Stimulated activated naive CD4-positive, alpha-beta T cell treated with Interleukin-2 at 50 U/mL for 16 hours (primary cell): ENCODE measurements at regions not wholly inside any gene's neighbourhood (a gene's known extent, or its start where the extent isn't known, plus 50 kb on each side); places are given as distances from the start of the nearest gene placed in this dataset.
"Not testable (repeated sequence)": the region's sequence is repeated elsewhere in the genome, so short reads cannot be mapped to it uniquely, and the experiment has no call there.

Experiments
- DNase-seq: peaks from one replicate; lab custom pipeline; 2025; lab: John Stamatoyannopoulos, UW

DNA sequence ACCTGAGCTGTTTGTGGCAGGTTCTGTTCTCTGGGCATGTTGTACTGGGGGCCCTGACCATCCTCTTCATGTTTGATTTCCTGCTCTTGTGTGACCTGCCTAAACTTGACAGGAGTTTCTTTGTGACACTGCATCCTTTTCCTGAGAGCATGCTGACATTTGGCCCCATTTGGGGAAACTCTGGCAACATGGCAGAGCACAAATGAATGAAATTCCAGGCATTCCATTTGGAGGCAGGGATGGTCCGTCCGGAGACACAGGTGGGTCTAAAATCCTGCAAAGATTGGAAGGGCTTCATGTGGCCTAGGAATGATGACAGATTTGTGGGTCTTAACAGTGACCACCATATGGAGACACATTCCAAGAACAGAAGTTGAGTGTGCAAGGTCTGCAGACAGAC lies 184.0 kb downstream of the FCRL5 start:
- no peak for DNase-seq

DNA sequence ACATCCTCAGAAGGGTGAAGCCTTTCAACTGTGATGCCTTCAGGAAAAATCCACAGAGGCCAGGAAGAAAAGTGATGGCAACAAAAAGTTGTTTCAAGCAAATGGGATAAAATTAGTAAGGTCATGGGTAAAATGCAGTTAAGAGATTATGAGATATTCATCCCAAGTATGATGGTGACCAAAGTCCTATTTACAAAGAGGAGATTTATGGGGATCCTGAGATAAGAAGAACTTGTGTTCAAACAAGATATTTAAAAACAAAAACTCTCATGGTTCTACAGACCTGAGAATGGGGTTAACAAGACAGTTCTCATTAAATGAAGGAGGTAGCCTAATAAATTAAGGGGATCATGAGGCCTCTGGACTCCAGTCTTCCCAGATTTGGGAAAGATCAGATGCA lies 184.4 kb downstream of the FCRL5 start:
- DNase-seq: no peak

DNA sequence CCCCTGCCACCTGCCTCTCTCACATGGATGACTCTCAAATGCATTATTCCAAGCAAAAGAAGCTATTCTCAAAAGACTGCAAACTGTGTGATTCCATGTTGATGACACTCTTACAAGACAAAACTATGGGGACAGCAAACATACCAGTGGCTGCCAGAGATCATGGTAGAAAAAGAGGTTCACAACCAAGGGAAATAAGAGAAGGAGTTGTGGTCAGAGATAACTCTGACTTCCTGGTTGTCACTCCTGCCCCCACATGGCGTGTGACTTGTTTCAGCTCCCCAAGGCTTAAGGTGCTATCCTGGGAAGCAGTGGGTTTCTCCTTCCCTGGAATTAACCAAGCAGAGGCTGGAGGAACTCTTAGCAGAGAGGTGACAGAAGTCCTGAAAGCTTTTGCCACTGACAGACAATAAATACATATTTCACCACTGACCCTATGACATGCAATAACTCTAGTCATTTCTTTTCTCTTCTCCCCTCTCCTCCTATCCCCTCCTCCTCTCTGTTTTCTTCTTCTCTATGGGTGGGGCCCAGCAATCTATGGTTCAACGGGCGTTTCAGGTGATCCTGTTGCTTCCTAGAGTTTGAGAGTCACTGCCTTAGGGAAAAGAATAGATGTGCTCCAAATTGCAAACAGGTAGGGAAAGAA lies 185.1 kb downstream of the FCRL5 start:
- no peak for DNase-seq

DNA sequence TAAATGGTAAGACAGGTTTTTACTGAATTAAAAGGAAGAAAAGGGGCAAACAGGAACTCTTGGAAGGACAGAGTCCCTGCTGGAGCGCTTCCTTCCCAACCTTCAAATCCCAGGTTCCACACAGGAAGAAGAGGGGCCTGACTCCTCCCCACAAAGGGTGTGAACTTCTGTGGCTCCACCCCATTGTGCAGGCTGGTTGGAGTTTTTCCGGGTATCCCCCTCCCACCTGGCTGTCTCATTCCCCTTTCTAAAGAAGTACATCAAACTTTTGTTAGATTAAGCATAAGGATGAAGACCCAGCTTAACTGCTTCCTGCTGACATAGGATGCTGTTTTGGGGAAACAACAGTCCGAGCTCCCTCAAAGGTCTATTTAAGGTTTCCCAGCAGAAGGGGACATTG lies 187.7 kb downstream of the FCRL5 start:
- no peak for DNase-seq

DNA sequence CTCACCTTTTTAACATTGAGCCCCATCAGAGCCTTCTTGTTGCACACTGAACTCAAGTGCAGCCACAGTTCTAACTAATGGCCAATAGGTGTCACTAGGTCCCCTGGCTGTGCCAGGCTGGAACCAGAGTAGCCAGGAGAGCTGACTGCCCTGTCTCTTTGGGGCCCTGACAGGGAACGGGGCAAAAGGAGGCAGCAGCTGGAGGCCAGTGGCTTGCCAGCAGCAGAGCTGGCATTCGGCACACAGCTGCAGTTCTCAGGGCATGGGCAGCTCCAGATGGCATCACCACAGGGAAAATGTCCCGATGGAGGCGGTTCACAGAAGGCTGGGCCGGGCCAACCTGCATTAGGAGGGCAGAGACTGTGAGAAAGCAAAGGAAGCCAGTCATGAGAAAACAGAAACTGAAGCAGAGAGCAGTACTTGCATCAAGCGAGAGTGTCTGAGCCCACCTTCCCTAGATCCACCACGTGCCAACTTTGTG lies 188.6 kb downstream of the FCRL5 start:
- DNase-seq: no peak

DNA sequence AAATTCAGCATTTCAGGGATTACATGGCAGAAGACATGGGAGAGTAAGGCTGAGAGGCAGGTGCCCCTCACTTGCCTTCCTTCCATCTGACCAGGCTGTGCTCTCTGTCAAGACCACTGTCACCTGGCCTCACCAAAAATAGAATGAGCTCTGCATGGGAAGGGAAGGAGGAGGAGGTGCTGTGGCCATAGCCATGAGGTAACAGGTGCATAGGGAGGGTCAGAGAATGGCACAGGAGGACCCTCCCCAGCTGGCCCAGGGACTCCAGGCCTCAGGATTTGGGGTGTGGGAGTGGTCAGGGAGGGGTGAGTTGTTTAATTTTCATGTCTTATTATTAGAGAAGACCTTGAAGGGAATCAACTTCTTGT lies 192.3 kb downstream of the FCRL5 start:
- no peak for DNase-seq

DNA sequence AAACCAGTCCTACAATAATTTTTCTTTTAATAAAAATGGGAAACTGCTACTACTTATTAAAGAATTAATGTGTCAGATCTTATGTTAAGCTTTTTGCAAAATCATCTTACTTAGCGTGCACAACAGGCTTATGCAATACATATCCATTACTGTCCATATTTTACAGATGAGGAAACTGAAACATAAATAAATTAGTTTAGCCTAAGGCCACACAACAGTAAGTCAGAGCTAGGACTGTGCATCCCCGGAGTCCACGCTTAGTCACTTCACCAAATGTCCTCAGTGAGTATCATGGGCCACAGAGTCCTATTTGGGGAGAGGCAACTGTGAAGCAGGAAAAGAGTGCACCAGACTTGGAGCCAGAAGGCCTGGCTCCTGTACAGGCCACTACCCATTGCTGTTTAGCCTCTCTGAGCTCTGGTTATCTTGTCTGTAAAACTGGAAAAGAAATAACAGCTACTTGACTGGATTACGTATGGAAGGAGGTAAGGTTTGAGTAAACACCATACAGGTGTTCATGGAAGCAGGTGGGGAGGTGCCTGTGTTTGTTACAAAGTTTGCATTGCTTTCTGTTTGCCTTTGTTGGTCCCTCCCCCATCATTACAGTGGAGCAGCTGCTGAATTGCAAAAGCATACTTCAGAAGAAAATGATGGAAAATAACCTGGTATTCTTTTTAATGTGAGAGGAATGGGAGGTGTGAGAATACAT lies 192.8 kb downstream of the FCRL5 start:
- no peak for DNase-seq

DNA sequence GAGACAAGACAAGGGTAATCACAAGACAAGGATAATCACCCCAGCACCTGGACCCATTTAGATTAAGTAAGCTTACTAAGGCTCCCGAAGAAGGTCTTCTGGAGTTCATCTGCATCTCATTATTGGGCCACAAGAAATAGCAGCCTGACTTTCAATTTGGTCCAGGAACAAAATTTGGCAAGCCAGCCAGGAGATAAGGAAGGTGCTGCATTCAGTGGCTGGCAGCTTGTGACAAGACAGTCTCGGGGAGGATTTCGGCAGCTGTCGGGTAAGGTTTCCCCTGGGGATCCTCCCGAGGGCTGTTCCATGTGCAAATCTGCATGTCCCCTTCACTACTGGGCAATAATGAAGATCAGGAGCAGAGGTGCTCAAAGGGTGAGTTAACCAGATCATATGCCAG lies 195.2 kb downstream of the FCRL5 start:
- DNase-seq: no peak

DNA sequence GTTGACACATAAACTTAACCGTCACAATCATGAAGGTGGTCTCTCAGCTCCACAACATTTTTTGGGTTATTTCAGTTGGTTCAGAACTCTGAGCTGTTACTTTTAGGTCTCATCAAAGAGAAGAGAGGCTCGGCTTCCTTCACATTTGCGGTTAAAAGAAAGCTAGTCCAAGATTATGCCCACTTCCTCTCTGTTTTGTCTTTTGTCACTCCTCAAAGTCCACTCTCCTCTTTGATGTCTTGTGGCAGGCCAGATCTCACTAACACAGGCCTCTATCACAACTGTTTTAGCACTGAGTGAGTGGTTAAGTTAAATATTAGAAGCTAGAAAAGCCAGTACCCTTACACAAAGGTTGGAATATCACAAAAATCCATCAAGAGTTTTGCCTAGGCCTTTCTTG lies 195.7 kb downstream of the FCRL5 start:
- DNase-seq: no peak

DNA sequence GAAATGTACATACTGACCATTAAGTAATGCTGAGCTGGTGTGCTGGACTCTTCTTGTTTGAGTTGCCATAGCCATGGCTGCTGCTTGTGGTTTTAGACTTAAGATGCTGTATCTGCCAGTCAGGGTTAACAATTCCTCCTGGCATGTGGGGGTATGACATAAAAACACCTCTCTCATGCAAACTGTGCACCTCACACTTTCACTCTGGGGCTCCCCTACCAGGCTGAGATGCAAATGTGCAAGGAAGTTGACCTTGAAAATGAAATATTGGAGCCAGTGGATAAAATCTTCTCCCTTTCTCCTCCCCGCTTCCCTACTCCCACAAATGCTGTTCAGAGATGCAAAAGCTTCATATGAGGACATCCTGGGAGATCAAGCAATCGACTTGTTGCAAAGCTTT lies 198.8 kb downstream of the FCRL5 start:
- DNase-seq: no peak

DNA sequence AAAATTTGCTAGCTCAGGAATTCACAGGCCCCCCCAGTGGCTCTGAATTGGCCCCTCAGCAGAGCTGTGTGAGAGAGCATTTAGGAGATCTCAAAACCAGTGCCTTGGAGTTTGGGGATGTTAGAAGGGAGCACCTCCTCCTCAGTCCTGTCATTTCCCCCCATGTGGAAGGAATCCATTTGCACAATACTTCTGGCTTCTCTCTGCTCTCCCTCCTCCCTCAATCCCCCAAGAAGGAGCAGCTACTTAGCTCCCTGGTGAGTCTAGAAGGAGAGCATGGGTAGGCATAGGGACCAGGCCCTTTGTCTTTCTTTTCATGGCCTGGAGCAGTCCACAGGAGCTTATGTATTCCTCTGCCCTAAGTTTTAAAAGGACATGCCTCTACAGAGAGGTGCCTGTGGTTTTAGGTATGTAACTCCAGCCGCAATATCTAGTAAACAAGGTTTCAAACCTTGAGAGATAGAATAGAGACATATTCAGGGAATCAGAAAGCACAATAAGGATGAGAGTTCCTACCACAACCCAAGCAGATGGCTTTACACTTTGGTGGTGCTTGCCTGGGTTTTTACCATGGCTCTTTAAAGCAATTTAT lies 199.4 kb downstream of the FCRL5 start:
- DNase-seq: no peak

DNA sequence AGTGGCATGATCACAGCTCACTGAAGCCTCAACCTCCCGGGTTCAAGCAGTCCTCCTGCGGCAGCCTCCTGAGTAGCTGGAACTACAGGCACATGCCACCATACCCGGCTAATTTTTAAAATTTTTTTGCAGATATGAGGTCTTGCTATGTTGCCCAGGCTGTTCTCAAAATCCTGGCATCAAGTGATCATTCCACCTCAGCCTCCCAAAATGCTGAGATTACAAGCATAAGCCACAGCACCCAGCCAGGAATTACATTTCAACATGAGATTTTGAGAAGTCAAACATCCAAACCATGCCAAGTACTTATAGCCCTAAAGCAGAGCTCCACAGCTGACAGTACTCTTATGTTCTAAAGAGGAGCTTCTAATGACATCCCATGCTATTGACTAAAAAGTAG lies 200.1 kb downstream of the FCRL5 start:
- no peak for DNase-seq

DNA sequence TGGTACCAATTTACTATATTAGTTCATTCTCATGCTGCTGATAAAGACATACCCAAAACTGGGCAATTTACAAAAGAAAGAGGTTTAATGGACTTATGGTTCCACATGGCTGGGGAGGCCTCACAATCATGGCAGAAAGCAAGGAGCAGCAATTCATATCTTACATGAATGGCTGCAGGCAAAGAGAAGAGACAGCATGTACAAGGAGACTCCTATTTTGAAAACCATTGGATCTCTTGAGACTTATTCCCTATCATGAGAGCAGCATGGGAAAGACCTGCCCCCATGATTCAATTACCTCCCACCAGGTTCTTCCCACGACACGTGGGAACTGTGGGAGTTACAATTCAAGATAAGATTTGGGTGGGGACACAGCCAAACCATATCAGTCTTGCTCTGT lies 200.5 kb downstream of the FCRL5 start:
- DNase-seq: not testable (repeated sequence)

DNA sequence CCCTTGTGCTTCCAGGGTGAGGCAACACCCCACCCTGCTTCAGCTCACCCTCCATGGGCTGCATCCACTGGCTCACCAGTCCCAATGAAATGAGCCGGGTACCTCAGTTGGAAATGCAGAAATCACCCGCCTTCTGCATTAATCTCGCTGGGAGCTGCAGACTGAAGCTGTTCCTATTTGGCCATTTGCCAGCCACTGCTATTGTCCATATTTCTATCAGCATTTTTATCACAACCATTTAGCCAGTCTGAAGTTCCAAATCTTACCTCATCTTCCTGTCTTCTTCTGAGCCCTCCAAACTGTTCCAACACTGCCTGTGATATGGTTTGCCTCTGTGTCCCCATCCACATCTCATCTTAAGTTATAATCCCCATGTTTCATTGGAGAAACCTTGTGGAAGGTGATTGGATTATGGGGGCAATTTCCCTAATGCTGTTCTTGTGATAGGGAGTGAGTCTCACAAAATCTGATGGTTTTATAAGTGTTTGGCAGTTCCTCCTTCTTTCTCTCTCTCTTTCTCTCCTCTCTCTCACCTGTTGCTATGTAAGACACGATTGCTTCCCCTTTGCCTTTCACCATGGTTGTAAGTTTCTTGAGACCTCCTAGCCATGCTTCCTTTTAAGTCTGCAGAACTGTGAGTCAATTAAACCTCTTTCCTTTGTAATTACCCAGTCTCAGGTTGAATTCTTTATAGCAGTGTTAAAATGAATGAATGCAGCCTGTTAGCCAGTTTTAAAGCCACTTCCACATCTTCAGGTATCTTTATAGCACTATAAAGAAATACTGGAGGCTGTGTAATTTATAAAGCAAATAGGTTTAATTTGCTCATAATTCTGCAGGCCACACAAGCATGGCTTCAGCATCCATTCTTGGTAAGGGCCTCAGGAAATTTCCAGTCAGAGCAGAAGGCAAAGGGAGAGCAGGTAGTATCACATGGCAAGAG lies 203.5 kb downstream of the FCRL5 start:
- DNase-seq: no peak

DNA sequence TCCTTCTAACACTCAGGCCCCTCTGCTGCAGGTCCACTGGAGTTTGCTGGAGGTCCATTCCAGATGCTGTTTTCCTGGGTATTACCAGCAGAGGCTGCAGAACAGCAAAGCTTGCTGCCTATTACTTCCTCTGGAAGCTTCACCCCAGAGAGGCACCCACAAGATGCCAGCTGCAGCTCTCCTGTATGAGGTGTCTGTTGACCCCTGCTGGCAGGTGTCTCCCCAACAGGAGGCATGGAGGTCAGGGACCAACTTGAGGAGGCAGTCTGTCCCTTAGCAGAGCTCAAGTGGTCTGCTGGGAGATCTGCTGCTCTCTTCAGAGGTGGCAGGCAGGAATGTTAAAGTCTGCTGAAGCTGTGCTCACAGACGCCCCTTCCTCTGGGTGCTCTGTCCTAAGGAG lies 204.8 kb downstream of the FCRL5 start:
- no peak for DNase-seq

DNA sequence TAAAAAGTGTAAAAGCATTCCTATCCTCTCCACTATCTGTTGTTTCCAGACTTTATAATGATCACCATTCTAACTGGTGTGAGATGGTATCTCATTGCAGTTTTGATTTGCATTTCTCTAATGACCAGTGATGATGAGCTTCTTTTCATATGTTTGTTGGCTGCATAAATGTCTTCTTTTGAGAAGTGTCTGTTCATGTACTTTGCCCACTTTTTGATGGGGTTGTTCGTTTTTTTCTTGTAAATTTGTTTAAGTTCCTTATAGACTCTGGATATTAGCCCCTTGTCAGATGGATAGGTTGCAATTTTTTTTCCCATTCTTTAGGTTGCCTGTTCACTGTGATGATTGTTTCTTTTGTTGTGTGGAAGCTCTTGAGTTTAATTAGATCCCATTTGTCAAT lies 199.6 kb upstream of the ETV3 start:
- DNase-seq: not testable (repeated sequence)

DNA sequence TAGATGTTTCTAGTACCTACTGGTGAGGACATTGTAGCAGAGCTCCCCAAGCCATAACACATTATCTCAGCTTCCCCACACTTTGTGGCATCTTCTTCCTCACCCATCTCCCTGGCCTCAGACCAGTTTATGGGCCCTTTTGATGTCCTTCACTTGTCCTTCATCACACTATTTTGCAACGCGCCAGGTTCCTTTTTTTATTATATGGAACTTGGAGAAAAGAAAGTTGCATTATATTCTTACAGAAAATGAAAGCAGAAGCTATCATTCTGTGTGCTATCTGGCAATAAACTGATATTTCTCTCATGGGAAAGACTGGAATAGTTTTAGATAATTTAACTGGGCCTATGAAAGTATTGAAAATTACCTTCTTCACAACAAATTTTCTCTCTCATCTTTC lies 196.9 kb upstream of the ETV3 start:
- DNase-seq: no peak

DNA sequence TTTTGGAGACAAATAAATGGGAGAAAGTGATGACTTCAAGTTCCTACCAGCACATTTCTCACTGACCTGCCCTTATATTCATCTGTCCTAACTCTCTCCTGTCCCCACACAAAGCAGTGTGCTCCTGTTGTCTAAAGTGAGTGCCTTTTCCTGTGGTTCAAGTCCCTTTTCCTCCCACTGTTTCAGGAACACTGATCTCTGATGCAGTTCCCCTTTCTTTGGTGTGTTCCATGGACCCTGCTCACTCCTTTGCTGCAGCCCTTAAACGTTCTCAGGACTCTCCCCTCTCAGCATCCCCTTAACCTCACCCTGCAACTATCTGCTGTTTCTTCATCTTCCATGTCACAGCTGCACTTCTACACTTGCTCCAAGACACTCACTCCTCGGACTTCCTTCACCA lies 195.8 kb upstream of the ETV3 start:
- no peak for DNase-seq

DNA sequence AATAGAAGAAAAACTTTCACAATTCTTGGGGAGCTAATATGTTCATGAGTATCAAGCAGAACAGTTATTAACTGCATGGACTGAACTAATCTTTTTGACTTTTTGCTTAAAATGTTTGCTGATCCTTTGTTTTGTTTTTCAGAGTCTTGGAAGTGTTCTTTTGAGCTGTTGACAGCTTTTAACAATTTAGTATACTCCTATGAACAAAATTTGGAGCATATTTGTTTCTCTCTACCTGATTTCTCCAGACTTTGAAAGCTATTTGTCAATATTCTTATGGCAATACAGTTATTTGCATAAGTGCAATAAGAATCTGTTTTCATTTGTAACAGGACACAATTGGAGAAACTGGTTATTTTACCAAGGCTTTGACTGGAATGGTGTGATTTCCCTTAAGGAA lies 192.0 kb upstream of the ETV3 start:
- DNase-seq: not testable (repeated sequence)

DNA sequence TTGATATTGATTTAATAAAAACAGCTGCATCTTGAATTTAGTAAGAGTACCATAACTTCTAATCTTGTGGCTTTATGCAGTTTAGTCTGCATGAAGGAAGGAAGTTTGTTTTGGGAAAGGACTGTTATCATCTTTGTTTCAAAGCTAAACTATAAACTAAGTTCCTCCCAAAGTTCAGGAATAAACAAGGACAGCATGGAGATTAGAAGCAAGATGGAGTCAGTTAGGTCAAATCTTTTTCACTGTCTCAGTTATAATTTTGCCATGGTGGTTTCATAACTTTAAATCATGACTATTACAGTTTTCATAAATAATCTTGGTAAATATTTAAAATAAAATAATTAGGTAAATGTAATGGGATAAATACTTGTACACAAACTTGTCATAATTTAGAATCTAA lies 189.9 kb upstream of the ETV3 start:
- DNase-seq: not testable (repeated sequence)

DNA sequence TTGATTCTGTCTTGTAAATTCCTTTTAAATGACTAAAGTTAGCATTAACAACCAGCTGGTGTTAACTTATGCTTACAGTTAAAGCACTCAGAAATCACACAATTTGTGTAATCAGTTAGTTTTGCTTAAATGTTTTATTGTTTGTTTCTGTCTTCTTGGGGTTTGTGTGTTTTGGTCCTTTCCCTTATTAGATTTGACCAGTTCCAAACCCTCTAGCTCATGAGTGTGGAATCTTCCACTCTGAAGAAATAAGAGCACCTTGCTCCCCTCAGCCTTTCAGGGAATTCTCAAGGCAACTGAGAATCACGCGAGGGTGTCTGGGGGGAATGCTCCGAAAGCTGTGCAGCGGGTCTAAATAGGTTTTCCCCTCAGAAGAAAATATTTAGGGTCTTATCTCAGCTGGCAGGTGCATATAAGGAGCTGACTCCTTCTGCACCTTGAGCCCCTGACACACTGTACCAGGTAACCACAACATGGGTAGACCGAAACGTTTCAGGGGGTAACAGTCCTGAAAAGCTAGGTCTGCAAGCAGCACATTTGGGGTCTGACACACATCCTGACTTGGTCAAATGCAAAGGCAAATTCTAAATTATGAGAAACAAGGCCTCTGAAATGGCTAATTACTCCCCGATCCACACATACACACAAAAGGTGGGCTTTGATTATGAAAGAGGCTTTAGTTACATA lies 188.1 kb upstream of the ETV3 start:
- DNase-seq: no peak

DNA sequence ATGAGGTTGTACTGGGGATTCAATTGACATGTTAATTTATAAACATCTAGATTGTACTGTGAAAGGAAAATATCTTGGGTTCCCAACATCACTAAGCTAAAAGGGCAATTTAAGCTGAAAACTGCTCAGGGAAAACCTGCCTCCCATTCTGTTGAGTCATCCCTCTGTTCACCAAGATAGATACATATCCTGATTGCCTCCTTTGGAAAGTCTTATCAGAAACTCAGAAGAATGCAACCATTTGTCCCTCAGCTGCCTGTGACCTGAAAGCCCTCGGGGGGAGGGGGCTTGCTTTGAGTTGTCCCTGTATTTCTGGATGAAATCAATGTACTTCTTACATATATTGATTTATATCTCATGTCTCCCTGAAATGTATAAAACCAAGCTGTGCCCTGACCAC lies 187.0 kb upstream of the ETV3 start:
- no peak for DNase-seq
